PC-3 (cell line): ENCODE measurements at regions not wholly inside any gene's neighbourhood (a gene's known extent, or its start where the extent isn't known, plus 50 kb on each side); places are given as distances from the start of the nearest gene placed in this dataset.

Experiments
- ATAC-seq: fragments of 200-7000 bp; cut with Tn5 transposase; 2 replicates; pipeline ENCODE4 v1.9.1; 2020; ENCODE audit warnings: mild to moderate bottlenecking, moderate library complexity
- BruUV-seq: library from RNA; stranded (reverse); fragments of 400-500 nt; replicated peaks from 2 replicates; lab custom pipeline; 2021; lab: Mats Ljungman, UMichigan
- CTCF ChIA-PET: fragments of 300-600 bp; sonication (Branson Sonifier 250); formaldehyde crosslinking; loops from one replicate; lab custom pipeline; 2022; ENCODE audit warnings: antibody characterized with exemption; lab: Charles Lee
- POLR2A ChIA-PET: fragments of 300-600 bp; sonication (Branson Sonifier 250); formaldehyde crosslinking; loops from one replicate; lab custom pipeline; 2022; ENCODE audit warnings: antibody characterized with exemption; ENCODE audit not compliant: unreplicated experiment; lab: Charles Lee
- DNase-seq: peaks from one replicate; pipeline ENCODE4 v3.0.0-alpha.2; 2015
- H2AFZ ChIP-seq: fragments of 300-600 bp; sonication (generic); 2 replicates; pipeline ENCODE4 v1.6.0; 2016; ENCODE audit warnings: antibody characterized with exemption, low read length
- H3F3A ChIP-seq: fragments of 300-600 bp; sonication (generic); one replicate; pipeline ENCODE4 v1.6.0; 2017; ENCODE audit warnings: antibody characterized with exemption, low read length, control low read depth, mild to moderate bottlenecking; ENCODE audit not compliant: unreplicated experiment
- H3K27ac ChIP-seq: fragments of 300-600 bp; sonication (generic); 2 replicates; pipeline ENCODE4 v1.5.1; 2016; ENCODE audit warnings: mild to moderate bottlenecking, low read length
- H3K27me3 ChIP-seq: fragments of 300-600 bp; sonication (generic); 2 replicates; pipeline ENCODE4 v1.6.1; 2016; ENCODE audit warnings: low read length, mixed read lengths
- H3K36me3 ChIP-seq: fragments of 300-600 bp; sonication (generic); 2 replicates; pipeline ENCODE4 v1.6.1; 2016; ENCODE audit warnings: low read depth, mixed run types, low read length, mixed read lengths
- H3K4me1 ChIP-seq: fragments of 300-600 bp; sonication (generic); 2 replicates; pipeline ENCODE4 v1.5.1; 2016; ENCODE audit warnings: low read length; ENCODE audit not compliant: insufficient read depth
- H3K4me2 ChIP-seq: fragments of 300-600 bp; sonication (generic); 2 replicates; pipeline ENCODE4 v1.6.0; 2016; ENCODE audit warnings: low read length
- H3K4me3 ChIP-seq: fragments of 300-600 bp; sonication (generic); 2 replicates; pipeline ENCODE4 v1.5.1; 2016; ENCODE audit warnings: mild to moderate bottlenecking, low read length, mixed read lengths
- H3K79me2 ChIP-seq: fragments of 300-600 bp; sonication (generic); 2 replicates; pipeline ENCODE4 v1.6.1; 2017; ENCODE audit warnings: low read length, mixed read lengths
- H3K9ac ChIP-seq: fragments of 300-600 bp; sonication (generic); 2 replicates; pipeline ENCODE4 v1.6.0; 2016; ENCODE audit warnings: mild to moderate bottlenecking, low read length
- H3K9me2 ChIP-seq: fragments of 300-600 bp; sonication (generic); replicated peaks from 2 replicates; pipeline ENCODE4 v1.6.1; 2016; ENCODE audit warnings: mixed run types, low read length, mixed read lengths
- H3K9me3 ChIP-seq: fragments of 300-600 bp; sonication (generic); 2 replicates; pipeline ENCODE4 v1.6.1; 2016; ENCODE audit warnings: low read length, mixed read lengths
- H4K20me1 ChIP-seq: fragments of 300-600 bp; sonication (generic); 2 replicates; pipeline ENCODE4 v1.6.1; 2016; ENCODE audit warnings: low read length, mixed read lengths
- CTCF ChIP-seq: fragments of 300-600 bp; sonication (generic); conservative IDR thresholded peaks from 2 replicates; pipeline ENCODE4 v1.5.1; 2017; ENCODE audit warnings: antibody characterized with exemption, low read depth, mild to moderate bottlenecking, low read length
- EZH2 ChIP-seq: fragments of 300-600 bp; sonication (generic); IDR thresholded peaks from one replicate; pipeline ENCODE4 v1.6.1; 2017; ENCODE audit warnings: antibody characterized with exemption, mild to moderate bottlenecking, low read length; ENCODE audit not compliant: unreplicated experiment
- EZH2phosphoT487 ChIP-seq: fragments of 300-600 bp; sonication (generic); IDR thresholded peaks from 2 replicates; pipeline ENCODE4 v1.6.1; 2018; ENCODE audit warnings: mild to moderate bottlenecking, antibody characterized with exemption, low read length, borderline replicate concordance
- intact Hi-C: fragments of 100-400 bp; cut with micrococcal nuclease; formaldehyde crosslinking; loops from 2 replicates; pipeline ENCODE4 v1.9.0; 2023

DNA sequence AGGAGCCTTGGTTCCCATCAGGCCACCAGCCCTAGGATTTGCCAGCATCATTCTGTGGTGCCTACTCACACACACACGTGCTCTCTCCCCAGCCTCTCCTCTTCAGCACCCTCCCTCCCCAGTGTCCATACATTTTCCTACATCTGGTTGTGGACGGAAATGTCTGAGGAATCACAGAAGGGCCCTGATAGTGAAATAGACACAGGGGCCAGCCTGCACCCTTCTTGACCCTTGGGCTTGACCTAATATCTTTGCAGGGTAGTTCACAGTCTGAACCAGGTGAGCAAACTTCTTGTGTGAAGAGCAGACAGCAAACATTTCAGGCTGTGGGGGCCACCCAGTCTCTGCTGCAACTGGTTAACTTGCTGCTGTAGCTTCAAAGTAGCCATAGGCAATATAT lies 108.5 kb upstream of the NXT1 start:
- Histone ChIP-seq H3K4me2 (no peak overlapping the region), H2AFZ (no peak overlapping the region), H3K9me2 (no peaks in the 10 kb centered on the region), H3K4me1 (no peaks in the 10 kb centered on the region), H3K27ac (no peak overlapping the region), H3K9me3 (no peaks in the 10 kb centered on the region), H3K79me2 (no peaks in the 10 kb centered on the region), H3K36me3 (no peaks in the 10 kb centered on the region), H4K20me1 (no peaks in the 10 kb centered on the region), H3F3A (no peaks in the 10 kb centered on the region), H3K4me3 (no peak overlapping the region), H3K27me3 (peaks cover 6% of the 10 kb centered on the region; the same call in 1 of the 2 replicates), H3K9ac (no peak overlapping the region)
- TF ChIP-seq CTCF, result no peak
- no peak for TF ChIP-seq EZH2phosphoT487
- no peak for TF ChIP-seq EZH2
- DNase-seq (no peak), ATAC-seq (no peak)
- ChIA-PET CTCF (no interaction called here), POLR2A (no interaction called here)
- intact Hi-C loops, result no loop called here
- BruUV-seq, result no TSS peak

DNA sequence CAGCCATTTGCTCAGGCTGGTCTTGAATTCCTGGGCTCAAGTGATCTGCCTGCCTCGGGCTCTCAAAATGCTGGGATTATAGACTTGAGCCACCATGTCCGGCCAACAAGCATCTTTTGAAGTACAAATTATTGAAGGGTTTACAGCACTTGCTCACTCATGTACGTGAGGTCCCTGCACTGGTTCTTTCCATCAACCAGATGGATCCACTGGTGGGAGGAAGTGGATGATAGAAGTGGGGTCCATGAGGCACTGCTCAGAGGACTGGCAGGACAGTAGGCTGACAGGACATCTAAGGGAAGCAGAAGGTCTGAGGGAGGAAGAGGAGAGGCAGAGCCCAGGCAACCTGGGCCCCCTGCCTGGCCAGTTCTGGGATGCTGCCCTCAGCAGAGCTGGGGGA lies 109.2 kb upstream of the NXT1 start:
- H3K9me2 ChIP-seq, result no peaks in the 10 kb centered on the region
- peaks cover 9% of the 10 kb centered on the region for H3K27me3 ChIP-seq
- H3K9ac ChIP-seq, result no peak overlapping the region
- H3K4me3 ChIP-seq, result no peak overlapping the region
- H3K4me1 ChIP-seq, result no peaks in the 10 kb centered on the region
- no peaks in the 10 kb centered on the region for H3F3A ChIP-seq
- no peak overlapping the region for H3K4me2 ChIP-seq
- ATAC-seq, result no peak
- DNase-seq, result no peak
- no peaks in the 10 kb centered on the region for H3K9me3 ChIP-seq
- TF ChIP-seq CTCF (no peak), EZH2phosphoT487 (no peak)
- H2AFZ ChIP-seq, result no peak overlapping the region
- H3K79me2 ChIP-seq, result no peaks in the 10 kb centered on the region
- no peak overlapping the region for H3K27ac ChIP-seq
- ChIA-PET CTCF (no interaction called here), POLR2A (no interaction called here)
- intact Hi-C loops, result no loop called here
- H4K20me1 ChIP-seq, result no peaks in the 10 kb centered on the region
- no TSS peak for BruUV-seq
- H3K36me3 ChIP-seq, result no peaks in the 10 kb centered on the region

DNA sequence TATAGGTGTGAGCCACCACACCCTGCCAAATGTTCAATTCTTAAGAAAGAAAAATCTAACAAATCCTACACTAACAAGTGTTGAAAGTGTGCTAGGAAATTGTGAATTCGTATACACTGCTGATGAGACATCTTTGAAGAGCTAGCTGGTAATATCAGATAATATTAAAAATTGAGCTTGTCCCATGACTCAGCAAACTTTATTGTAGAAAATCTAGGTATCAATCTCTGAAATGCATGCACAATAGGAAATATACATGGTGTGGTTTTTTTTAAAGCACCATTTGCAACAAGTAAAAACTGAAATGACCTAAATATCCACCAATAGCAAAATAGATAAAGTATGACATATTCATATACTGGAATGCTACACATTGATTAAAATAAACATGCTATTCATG lies 110.1 kb upstream of the NXT1 start:
- POLR2A ChIA-PET, result no interaction called here

More for the DNA sequence above, 110.1 kb upstream of the NXT1 start:
- TF ChIP-seq CTCF (no peak), EZH2 (no peak), EZH2phosphoT487 (no peak)
- no peaks in the 10 kb centered on the region for H3F3A ChIP-seq
- ATAC-seq, result no peak
- H3K79me2 ChIP-seq, result no peaks in the 10 kb centered on the region
- H3K4me2 ChIP-seq, result no peak overlapping the region
- H3K27ac ChIP-seq, result no peak overlapping the region
- DNase-seq, result no peak
- no TSS peak for BruUV-seq
- no peaks in the 10 kb centered on the region for H3K4me1 ChIP-seq
- no peak overlapping the region for H3K4me3 ChIP-seq
- H3K36me3 ChIP-seq, result no peaks in the 10 kb centered on the region
- no peak overlapping the region for H2AFZ ChIP-seq
- H3K27me3 ChIP-seq, result peaks cover 11% of the 10 kb centered on the region
- no peaks in the 10 kb centered on the region for H4K20me1 ChIP-seq
- H3K9me3 ChIP-seq, result no peaks in the 10 kb centered on the region
- intact Hi-C loops, result no loop called here
- H3K9me2 ChIP-seq, result no peaks in the 10 kb centered on the region
- H3K9ac ChIP-seq, result no peak overlapping the region
- CTCF ChIA-PET, result no interaction called here
